A673 (cell line): ENCODE measurements at regions not wholly inside any gene's neighbourhood (a gene's known extent, or its start where the extent isn't known, plus 50 kb on each side); places are given as distances from the start of the nearest gene placed in this dataset.

ENCODE experiments used
- BruUV-seq: library from RNA; stranded (reverse); fragments of 400-500 nt; replicated peaks from 2 replicates; lab custom pipeline; 2021; lab: Mats Ljungman, UMichigan
- CTCF ChIA-PET: fragments of 300-600 bp; sonication (Branson Sonifier 250); formaldehyde crosslinking; loops from one replicate; lab custom pipeline; 2022; ENCODE audit warnings: antibody characterized with exemption; lab: Charles Lee
- POLR2A ChIA-PET: fragments of 300-600 bp; sonication (Branson Sonifier 250); formaldehyde crosslinking; loops from one replicate; lab custom pipeline; 2022; ENCODE audit warnings: antibody characterized with exemption; ENCODE audit not compliant: low non-redundant PET; lab: Charles Lee
- DNase-seq: peaks from one replicate; pipeline ENCODE4 v3.0.0-alpha.2; 2015; ENCODE audit warnings: low spot score
- H3K27ac ChIP-seq: fragments of 200-600 bp; sonication (generic); 2 replicates; pipeline ENCODE4 v1.5.1; 2016; ENCODE audit warnings: mixed run types, low read depth, mild to moderate bottlenecking, mixed read lengths, antibody characterized with exemption, low read length; ENCODE audit not compliant: poor library complexity, severe bottlenecking
- H3K27me3 ChIP-seq: fragments of 200-600 bp; sonication (generic); replicated peaks from 2 replicates; pipeline ENCODE4 v1.6.1; 2017; ENCODE audit warnings: mixed run types, low read depth, mild to moderate bottlenecking, mixed read lengths, antibody characterized with exemption, low read length; ENCODE audit not compliant: insufficient read depth, poor library complexity
- H3K36me3 ChIP-seq: fragments of 200-600 bp; sonication (generic); 2 replicates; pipeline ENCODE4 v1.6.1; 2016; ENCODE audit warnings: mixed run types, mild to moderate bottlenecking, mixed read lengths, antibody characterized with exemption, low read length; ENCODE audit not compliant: insufficient read depth, poor library complexity, severe bottlenecking
- H3K4me1 ChIP-seq: fragments of 200-600 bp; sonication (generic); 2 replicates; pipeline ENCODE4 v1.6.1; 2017; ENCODE audit warnings: mixed run types, mild to moderate bottlenecking, mixed read lengths, antibody characterized with exemption, low read length; ENCODE audit not compliant: insufficient read depth, poor library complexity, severe bottlenecking
- H3K4me3 ChIP-seq: fragments of 200-600 bp; sonication (generic); 2 replicates; pipeline ENCODE4 v1.5.1; 2016; ENCODE audit warnings: low read depth, mixed run types, mild to moderate bottlenecking, mixed read lengths, low read length; ENCODE audit not compliant: poor library complexity, severe bottlenecking
- H3K9me3 ChIP-seq: fragments of 200-600 bp; sonication (generic); 2 replicates; pipeline ENCODE4 v1.6.1; 2016; ENCODE audit warnings: mixed run types, low read depth, mild to moderate bottlenecking, mixed read lengths, antibody characterized with exemption, low read length; ENCODE audit not compliant: poor library complexity, severe bottlenecking
- CTCF ChIP-seq: fragments of 300-800, 200-600 bp; sonication (generic); conservative IDR thresholded peaks from 2 replicates; pipeline ENCODE4 v1.5.1; 2017; ENCODE audit warnings: low read depth, mild to moderate bottlenecking, antibody characterized with exemption, low read length, moderate library complexity, mixed read lengths
- EZH2 ChIP-seq: fragments of 200-600 bp; sonication (generic); IDR thresholded peaks from 2 replicates; pipeline ENCODE4 v1.6.1; 2017; ENCODE audit warnings: borderline replicate concordance, low read depth, mild to moderate bottlenecking, mixed read lengths, antibody characterized with exemption, low read length; ENCODE audit not compliant: poor library complexity, severe bottlenecking
- intact Hi-C: fragments of 100-400 bp; cut with micrococcal nuclease; formaldehyde crosslinking; loops from one replicate; pipeline ENCODE4 v1.10.0; 2022; ENCODE audit not compliant: unreplicated experiment

- intact Hi-C loops = no loop called here
- CTCF ChIA-PET = no interaction called here
- no peak for TF ChIP-seq CTCF
- TF ChIP-seq EZH2 = no peak
- no peaks in the 10 kb centered on the region for H3K4me1 ChIP-seq
- no peaks in the 10 kb centered on the region for H3K9me3 ChIP-seq
- H3K27me3 ChIP-seq = no peaks in the 10 kb centered on the region
- H3K36me3 ChIP-seq = no peaks in the 10 kb centered on the region
- no peak for DNase-seq
- H3K4me3 ChIP-seq = no peak overlapping the region
- BruUV-seq = no TSS peak
- POLR2A ChIA-PET = no interaction called here
- H3K27ac ChIP-seq = no peak overlapping the region
Observed at GRCh38 chr11:112364962-112365481, 104.4 kb upstream of the PLET1 start.

- intact Hi-C loops = no loop called here
- ChIA-PET POLR2A (interaction anchor here (0.7 kb wide), 1 partner anchor 947 kb away, joined by 3 read pairs; no protein-coding TSS in a partner anchor), CTCF (no interaction called here)
- DNase-seq = no peak
- H3K36me3 ChIP-seq = no peaks in the 10 kb centered on the region
- BruUV-seq = no TSS peak
- TF ChIP-seq CTCF = no peak
- TF ChIP-seq EZH2 = no peak
- no peaks in the 10 kb centered on the region for H3K9me3 ChIP-seq
- H3K4me1 ChIP-seq = no peaks in the 10 kb centered on the region
- no peaks in the 10 kb centered on the region for H3K27me3 ChIP-seq
- no peak overlapping the region for H3K4me3 ChIP-seq
- no peak overlapping the region for H3K27ac ChIP-seq
Observed at GRCh38 chr11:112366012-112366411, 105.4 kb upstream of the PLET1 start.

- CTCF ChIA-PET = no interaction called here
- no peak for DNase-seq
- Histone ChIP-seq H3K27me3 (no peaks in the 10 kb centered on the region), H3K36me3 (no peaks in the 10 kb centered on the region), H3K4me1 (no peaks in the 10 kb centered on the region), H3K4me3 (no peak overlapping the region), H3K9me3 (no peaks in the 10 kb centered on the region), H3K27ac (no peak overlapping the region)
- intact Hi-C loops = no loop called here
- TF ChIP-seq CTCF (no peak), EZH2 (no peak)
- BruUV-seq = no TSS peak
- POLR2A ChIA-PET = no interaction called here
Observed at GRCh38 chr11:112366777-112367176, 106.1 kb upstream of the PLET1 start.
